Fibroblast of peridontal ligament (primary cell): ENCODE measurements at regions not wholly inside any gene's neighbourhood (a gene's known extent, or its start where the extent isn't known, plus 50 kb on each side); places are given as distances from the start of the nearest gene placed in this dataset.

ENCODE experiments used
- DNase-seq: peaks from one replicate; pipeline ENCODE4 v3.0.0-alpha.2; 2010; ENCODE audit errors: extremely low read depth

- DNase-seq = no peak
Measured at GRCh38 chrX:6778544-6779503, 243.9 kb upstream of the VCX3A start.

GRCh38 chrX:6777238-6778002 lies 242.5 kb upstream of the VCX3A start:
- no peak for DNase-seq

GRCh38 chrX:6770936-6771335 lies 236.0 kb upstream of the VCX3A start:
- no peak for DNase-seq

- DNase-seq = no peak
Measured at GRCh38 chrX:6768881-6769280, 234.0 kb upstream of the VCX3A start.

GRCh38 chrX:6761251-6761650 lies 226.3 kb upstream of the VCX3A start:
- DNase-seq = no peak

GRCh38 chrX:6759655-6760375 lies 224.9 kb upstream of the VCX3A start:
- no peak for DNase-seq

- no peak for DNase-seq
Measured at GRCh38 chrX:6758234-6758633, 223.3 kb upstream of the VCX3A start.

- no peak for DNase-seq
Measured at GRCh38 chrX:6757631-6758030, 222.7 kb upstream of the VCX3A start.

GRCh38 chrX:6748595-6748994 lies 213.7 kb upstream of the VCX3A start:
- DNase-seq = no peak

GRCh38 chrX:6738518-6739470 lies 203.9 kb upstream of the VCX3A start:
- no peak for DNase-seq

GRCh38 chrX:6734844-6735634 lies 200.1 kb upstream of the VCX3A start:
- DNase-seq = no peak

GRCh38 chrX:6732101-6732500 lies 197.2 kb upstream of the VCX3A start:
- no peak for DNase-seq

- no peak for DNase-seq
Measured at GRCh38 chrX:6729626-6730025, 194.7 kb upstream of the VCX3A start.

GRCh38 chrX:6718766-6719165 lies 183.8 kb upstream of the VCX3A start:
- no peak for DNase-seq

- DNase-seq = no peak
Measured at GRCh38 chrX:6708676-6709380, 173.9 kb upstream of the VCX3A start.

- no peak for DNase-seq
Measured at GRCh38 chrX:6708041-6708440, 173.1 kb upstream of the VCX3A start.

GRCh38 chrX:6707497-6707896 lies 172.6 kb upstream of the VCX3A start:
- DNase-seq = no peak

- DNase-seq = no peak
Measured at GRCh38 chrX:6701085-6701484, 166.2 kb upstream of the VCX3A start.

- DNase-seq = no peak
Measured at GRCh38 chrX:6695717-6696116, 160.8 kb upstream of the VCX3A start.

GRCh38 chrX:6694977-6695376 lies 160.1 kb upstream of the VCX3A start:
- no peak for DNase-seq
